ENCODE measurements at regions not wholly inside any gene's neighbourhood (a gene's known extent, or its start where the extent isn't known, plus 50 kb on each side); places are given as distances from the start of the nearest gene placed in this dataset.
"Not testable (repeated sequence)": the region's sequence is repeated elsewhere in the genome, so short reads cannot be mapped to it uniquely, and the experiment has no call there.

GRCh38 chr6:3614918-3615317 lies 136.6 kb downstream of the PXDC1 start:
- 78 to 93% (median 83%) methylated on average over 2 of the region's 2 CpGs for whole genome bisulfite sequencing, 5 donors
- no peak for DNase-seq

DNA sequence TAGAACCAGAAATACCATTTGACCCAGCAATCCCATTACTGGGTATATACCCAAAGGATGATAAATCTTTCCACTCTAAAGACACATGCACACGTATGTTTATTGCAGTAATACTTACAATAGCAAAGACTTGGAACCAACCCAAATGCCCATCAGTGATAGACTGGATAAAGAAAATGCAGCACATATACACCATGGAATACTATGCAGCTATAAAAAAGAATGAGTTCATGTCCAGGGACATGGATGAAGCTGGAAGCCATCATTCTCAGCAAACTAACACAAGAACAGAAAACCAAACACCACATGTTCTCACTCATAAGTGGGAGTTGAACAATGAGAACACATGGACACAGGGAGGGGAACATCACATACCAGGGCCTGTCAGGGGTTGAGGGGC lies 137.9 kb downstream of the PXDC1 start:
- H3K9me3 ChIP-seq; H3K4me1 ChIP-seq; H3K27ac ChIP-seq; H3K4me3 ChIP-seq; DNase-seq; H3K27me3 ChIP-seq; intact Hi-C loops (cut with DNase I; ENCODE audit: low total_unique reads); H3K36me3 ChIP-seq: not testable (repeated sequence)
- 73 to 95% (median 89%) methylated on average over 1 of the region's 1 CpG for WGBS, 5 donors

More at GRCh38 chr6:3614918-3615317, 136.6 kb downstream of the PXDC1 start:
- Histone ChIP-seq H3K27me3 (peaks cover 0 to 4% (median 0%) of the 10 kb centered on the region in 3 donors), H3K36me3 (no peaks in the 10 kb centered on the region), H3K27ac (no peak overlapping the region), H3K9me3 (no peaks in the 10 kb centered on the region), H3K4me3 (no peak overlapping the region), H3K4me1 (no peaks in the 10 kb centered on the region)
- intact Hi-C loops (cut with DNase I; ENCODE audit: low total_unique reads), result no loop called here
- TF ChIP-seq POLR2A (IDR thresholded peaks at IDR 0.05), result no peak
- no peak for TF ChIP-seq CTCF (IDR thresholded peaks at IDR 0.05)
- TF ChIP-seq POLR2AphosphoS5 (IDR thresholded peaks at IDR 0.05), result no peak

DNA sequence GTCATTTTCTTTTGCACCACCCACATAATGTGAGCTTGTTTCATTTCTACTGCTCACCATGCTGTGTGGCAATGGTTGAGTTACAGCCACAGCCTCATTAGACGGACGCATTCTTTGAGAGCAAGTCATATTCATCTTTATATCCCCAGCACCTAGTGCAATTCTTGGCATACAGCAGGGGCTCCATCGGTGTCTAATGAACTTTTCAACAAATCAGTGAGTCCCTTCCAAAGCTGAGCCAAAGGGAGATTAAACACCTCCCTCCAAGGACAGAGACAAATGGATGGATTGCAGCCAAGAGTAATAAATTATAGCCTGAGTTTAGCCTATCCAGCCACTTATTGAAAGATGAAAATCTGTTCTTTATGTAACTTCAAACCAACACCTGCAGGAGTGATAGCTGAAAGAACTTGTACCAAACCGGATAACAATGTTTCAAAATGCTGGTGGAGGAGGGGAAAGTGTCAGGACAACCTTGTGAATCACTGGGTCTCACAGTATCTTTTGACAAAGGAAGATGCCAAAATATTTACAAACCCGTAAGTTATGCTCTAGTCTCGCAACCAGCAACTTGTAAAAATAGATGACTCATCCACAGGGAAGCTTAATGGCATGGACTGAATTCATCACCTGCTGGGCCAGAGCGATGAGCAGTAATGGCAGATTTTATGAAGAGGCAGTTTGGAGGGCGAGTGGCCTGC lies 139.0 kb downstream of the PXDC1 start:
- TF ChIP-seq POLR2AphosphoS5 (IDR thresholded peaks at IDR 0.05) (no peak), POLR2A (IDR thresholded peaks at IDR 0.05) (no peak), CTCF (IDR thresholded peaks at IDR 0.05) (no peak), EP300 (IDR thresholded peaks at IDR 0.05) (no peak)
- intact Hi-C loops (cut with DNase I; ENCODE audit: low total_unique reads), result no loop called here
- Histone ChIP-seq H3K27ac (no peak overlapping the region), H3K4me3 (no peak overlapping the region), H3K9me3 (no peaks in the 10 kb centered on the region), H3K4me1 (no peaks in the 10 kb centered on the region), H3K36me3 (no peaks in the 10 kb centered on the region), H3K27me3 (peaks cover 0 to 4% (median 0%) of the 10 kb centered on the region in 3 donors)
- DNase-seq, result no peak
- 68 to 82% (median 76%) methylated on average over 8 of the region's 8 CpGs for WGBS, 5 donors

GRCh38 chr6:3610921-3611320 lies 140.6 kb downstream of the PXDC1 start:
- no peak for DNase-seq
- TF ChIP-seq CTCF (IDR thresholded peaks at IDR 0.05) (no peak), POLR2AphosphoS5 (IDR thresholded peaks at IDR 0.05) (no peak), POLR2A (IDR thresholded peaks at IDR 0.05) (no peak), EP300 (IDR thresholded peaks at IDR 0.05) (no peak)
- H3K4me3 ChIP-seq, result no peak overlapping the region
- 73 to 77% (median 74%) methylated on average over 7 of the region's 7 CpGs for WGBS, 5 donors
- no peak overlapping the region for H3K27ac ChIP-seq
- intact Hi-C loops (cut with DNase I; ENCODE audit: low total_unique reads), result no loop called here
- H3K4me1 ChIP-seq, result no peaks in the 10 kb centered on the region
- H3K27me3 ChIP-seq, result no peaks in the 10 kb centered on the region
- H3K9me3 ChIP-seq, result no peaks in the 10 kb centered on the region
- no peaks in the 10 kb centered on the region for H3K36me3 ChIP-seq

DNA sequence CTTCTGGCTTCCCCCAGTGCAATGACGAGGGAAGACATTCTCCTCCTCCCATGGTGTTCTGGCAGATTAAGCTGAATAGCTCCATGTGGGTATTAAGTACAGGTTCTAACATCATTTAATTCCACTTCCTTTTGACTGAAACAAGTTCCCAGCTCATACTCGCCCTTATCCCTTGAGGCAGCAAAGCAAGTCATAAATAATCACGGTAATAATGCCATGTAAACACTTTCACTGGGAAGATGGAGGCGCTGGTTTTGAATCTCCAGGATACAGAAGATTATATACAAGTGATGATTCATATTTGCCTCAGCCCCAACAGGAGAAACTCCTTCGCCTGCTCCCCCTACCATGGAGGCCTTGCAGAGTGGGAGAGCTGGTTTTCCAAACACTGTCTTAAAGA lies 141.3 kb downstream of the PXDC1 start:
- intact Hi-C loops (cut with DNase I; ENCODE audit: low total_unique reads), result no loop called here
- no peak overlapping the region for H3K27ac ChIP-seq
- no peaks in the 10 kb centered on the region for H3K9me3 ChIP-seq
- no peaks in the 10 kb centered on the region for H3K4me1 ChIP-seq
- WGBS, 5 donors, result 43 to 63% (median 58%) methylated on average over 5 of the region's 5 CpGs
- H3K27me3 ChIP-seq, result no peaks in the 10 kb centered on the region
- TF ChIP-seq EP300 (IDR thresholded peaks at IDR 0.05) (no peak), POLR2A (IDR thresholded peaks at IDR 0.05) (no peak), POLR2AphosphoS5 (IDR thresholded peaks at IDR 0.05) (no peak), CTCF (IDR thresholded peaks at IDR 0.05) (no peak)
- peak in 1 of 2 donors; percentile 32 for DNase-seq
- H3K4me3 ChIP-seq, result no peak overlapping the region
- H3K36me3 ChIP-seq, result no peaks in the 10 kb centered on the region
